22Rv1 (cell line): ENCODE measurements at regions not wholly inside any gene's neighbourhood (a gene's known extent, or its start where the extent isn't known, plus 50 kb on each side); places are given as distances from the start of the nearest gene placed in this dataset.

Source experiments
- ZFX ChIP-seq: fragments of 450-650 bp; IDR thresholded peaks from 2 replicates; pipeline ENCODE4 v1.6.1; 2017; ENCODE audit warnings: antibody characterized with exemption, borderline replicate concordance
- TF ChIP-seq, protein P1 (sequence below): fragments of 450-650 bp; IDR thresholded peaks from 2 replicates; pipeline ENCODE4 v1.5.1; 2017; ENCODE audit warnings: mild to moderate bottlenecking

DNA sequence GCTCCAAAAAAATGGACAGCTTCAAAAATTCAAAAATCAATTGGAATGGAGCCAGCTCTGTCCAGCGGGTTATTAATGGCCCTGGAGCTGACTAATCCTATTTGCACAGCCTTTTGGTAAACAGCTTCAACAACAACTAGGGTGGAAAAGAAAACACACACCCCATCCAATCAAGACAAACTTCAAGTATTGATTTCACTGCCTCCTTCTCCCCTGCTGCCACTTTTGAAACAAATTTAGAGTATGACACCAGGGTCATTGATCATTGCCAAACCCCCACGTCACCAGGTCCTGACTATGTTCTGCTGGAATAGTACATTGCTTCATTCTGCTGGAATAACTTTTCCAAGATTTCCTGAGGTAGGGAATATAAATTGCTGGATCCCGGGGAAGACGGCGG, 56.8 kb upstream of the GTF3A start:
- TF ChIP-seq, protein P1, sequence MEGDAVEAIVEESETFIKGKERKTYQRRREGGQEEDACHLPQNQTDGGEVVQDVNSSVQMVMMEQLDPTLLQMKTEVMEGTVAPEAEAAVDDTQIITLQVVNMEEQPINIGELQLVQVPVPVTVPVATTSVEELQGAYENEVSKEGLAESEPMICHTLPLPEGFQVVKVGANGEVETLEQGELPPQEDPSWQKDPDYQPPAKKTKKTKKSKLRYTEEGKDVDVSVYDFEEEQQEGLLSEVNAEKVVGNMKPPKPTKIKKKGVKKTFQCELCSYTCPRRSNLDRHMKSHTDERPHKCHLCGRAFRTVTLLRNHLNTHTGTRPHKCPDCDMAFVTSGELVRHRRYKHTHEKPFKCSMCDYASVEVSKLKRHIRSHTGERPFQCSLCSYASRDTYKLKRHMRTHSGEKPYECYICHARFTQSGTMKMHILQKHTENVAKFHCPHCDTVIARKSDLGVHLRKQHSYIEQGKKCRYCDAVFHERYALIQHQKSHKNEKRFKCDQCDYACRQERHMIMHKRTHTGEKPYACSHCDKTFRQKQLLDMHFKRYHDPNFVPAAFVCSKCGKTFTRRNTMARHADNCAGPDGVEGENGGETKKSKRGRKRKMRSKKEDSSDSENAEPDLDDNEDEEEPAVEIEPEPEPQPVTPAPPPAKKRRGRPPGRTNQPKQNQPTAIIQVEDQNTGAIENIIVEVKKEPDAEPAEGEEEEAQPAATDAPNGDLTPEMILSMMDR: no peak
- no peak for TF ChIP-seq ZFX
